ENCODE measurements at regions not wholly inside any gene's neighbourhood (a gene's known extent, or its start where the extent isn't known, plus 50 kb on each side); places are given as distances from the start of the nearest gene placed in this dataset.

- TF ChIP-seq CTCF (IDR thresholded peaks at IDR 0.05; ENCODE audit: low read depth, low read length): no peak
- TF ChIP-seq POLR2A (IDR thresholded peaks at IDR 0.05; ENCODE audit: extremely low read depth, insufficient read length): no peak
- TF ChIP-seq MAX (IDR thresholded peaks at IDR 0.05; ENCODE audit: low read depth, low read length): no peak
- TF ChIP-seq MYC (IDR thresholded peaks at IDR 0.05; ENCODE audit: low read depth, low read length): no peak
Observed at GRCh38 chr3:189477614-189478013, 153.6 kb upstream of the TP63 start.

Data from NB4 (cell line).